ENCODE measurements at regions not wholly inside any gene's neighbourhood (a gene's known extent, or its start where the extent isn't known, plus 50 kb on each side); places are given as distances from the start of the nearest gene placed in this dataset.

GRCh38 chr5:60343102-60343501 lies 356.9 kb downstream of the DEPDC1B start:
- DNase-seq (ENCODE audit: low read depth in 2 of 2), result no peak
- H3K4me2 ChIP-seq (ENCODE audit: extremely low read depth, insufficient read depth, low read length), result no peak overlapping the region
- no peaks in the 10 kb centered on the region for H3K4me1 ChIP-seq (ENCODE audit: control insufficient read depth, extremely low read depth, insufficient read depth, low read length)
- H3K4me3 ChIP-seq (replicated peaks in 1 of 4; ENCODE audit: control extremely low read depth in 1 of 4, insufficient read depth in 1 of 4, low read depth in 3 of 4, low read length in 4 of 4), result no peak overlapping the region
- TF ChIP-seq EZH2 (IDR thresholded peaks at IDR 0.05; ENCODE audit: low read length, missing control alignments) (no peak), CTCF (conservative IDR thresholded peaks at IDR 0.05 in 1 of 2, IDR thresholded peaks at IDR 0.05 in 1 of 2; ENCODE audit: low read depth in 1 of 2, low read length in 2 of 2) (no peak)
- H2AFZ ChIP-seq (ENCODE audit: low read length), result no peak overlapping the region
- H3K27ac ChIP-seq (ENCODE audit: insufficient read depth, low read length), result no peak overlapping the region
- no peaks in the 10 kb centered on the region for H3K9me3 ChIP-seq (ENCODE audit: control insufficient read depth, insufficient read depth, low read depth, low read length)
- H3K79me2 ChIP-seq (ENCODE audit: control insufficient read depth, insufficient read depth, low read length), result no peaks in the 10 kb centered on the region
- no peak overlapping the region for H3K9ac ChIP-seq (ENCODE audit: insufficient read depth, low read length)
- H3K27me3 ChIP-seq (ENCODE audit: control insufficient read depth, insufficient read depth, low read length), result no peaks in the 10 kb centered on the region
- H3K36me3 ChIP-seq (ENCODE audit: control insufficient read depth, insufficient read depth, low read length), result no peaks in the 10 kb centered on the region
- no peaks in the 10 kb centered on the region for H4K20me1 ChIP-seq (ENCODE audit: control insufficient read depth, extremely low read depth, insufficient read depth, low read length)

- no peaks in the 10 kb centered on the region for H3K9me3 ChIP-seq (ENCODE audit: control insufficient read depth, insufficient read depth, low read depth, low read length)
- H3K36me3 ChIP-seq (ENCODE audit: control insufficient read depth, insufficient read depth, low read length), result no peaks in the 10 kb centered on the region
- no peak overlapping the region for H3K9ac ChIP-seq (ENCODE audit: insufficient read depth, low read length)
- H3K4me1 ChIP-seq (ENCODE audit: control insufficient read depth, extremely low read depth, insufficient read depth, low read length), result no peaks in the 10 kb centered on the region
- no peak overlapping the region for H2AFZ ChIP-seq (ENCODE audit: low read length)
- no peak overlapping the region for H3K4me2 ChIP-seq (ENCODE audit: extremely low read depth, insufficient read depth, low read length)
- no peak overlapping the region for H3K27ac ChIP-seq (ENCODE audit: insufficient read depth, low read length)
- DNase-seq (ENCODE audit: low read depth in 2 of 2), result peak in 1 of 2 donors; percentile 50
- no peaks in the 10 kb centered on the region for H3K79me2 ChIP-seq (ENCODE audit: control insufficient read depth, insufficient read depth, low read length)
- H3K27me3 ChIP-seq (ENCODE audit: control insufficient read depth, insufficient read depth, low read length), result no peaks in the 10 kb centered on the region
- no peak for TF ChIP-seq EZH2 (IDR thresholded peaks at IDR 0.05; ENCODE audit: low read length, missing control alignments)
- no peak for TF ChIP-seq CTCF (conservative IDR thresholded peaks at IDR 0.05 in 1 of 2, IDR thresholded peaks at IDR 0.05 in 1 of 2; ENCODE audit: low read depth in 1 of 2, low read length in 2 of 2)
- no peak overlapping the region for H3K4me3 ChIP-seq (replicated peaks in 1 of 4; ENCODE audit: control extremely low read depth in 1 of 4, insufficient read depth in 1 of 4, low read depth in 3 of 4, low read length in 4 of 4)
- H4K20me1 ChIP-seq (ENCODE audit: control insufficient read depth, extremely low read depth, insufficient read depth, low read length), result no peaks in the 10 kb centered on the region
These were observed 358.9 kb downstream of the DEPDC1B start for GRCh38 chr5:60340965-60341471.

GRCh38 chr5:60340326-60340725 lies 359.6 kb downstream of the DEPDC1B start:
- H2AFZ ChIP-seq (ENCODE audit: low read length), result no peak overlapping the region
- H3K79me2 ChIP-seq (ENCODE audit: control insufficient read depth, insufficient read depth, low read length), result no peaks in the 10 kb centered on the region
- H3K9ac ChIP-seq (ENCODE audit: insufficient read depth, low read length), result no peak overlapping the region
- DNase-seq (ENCODE audit: low read depth in 2 of 2), result no peak
- no peak overlapping the region for H3K4me3 ChIP-seq (replicated peaks in 1 of 4; ENCODE audit: control extremely low read depth in 1 of 4, insufficient read depth in 1 of 4, low read depth in 3 of 4, low read length in 4 of 4)
- no peak overlapping the region for H3K27ac ChIP-seq (ENCODE audit: insufficient read depth, low read length)
- TF ChIP-seq EZH2 (IDR thresholded peaks at IDR 0.05; ENCODE audit: low read length, missing control alignments) (no peak), CTCF (conservative IDR thresholded peaks at IDR 0.05 in 1 of 2, IDR thresholded peaks at IDR 0.05 in 1 of 2; ENCODE audit: low read depth in 1 of 2, low read length in 2 of 2) (no peak)
- no peaks in the 10 kb centered on the region for H4K20me1 ChIP-seq (ENCODE audit: control insufficient read depth, extremely low read depth, insufficient read depth, low read length)
- no peaks in the 10 kb centered on the region for H3K9me3 ChIP-seq (ENCODE audit: control insufficient read depth, insufficient read depth, low read depth, low read length)
- no peaks in the 10 kb centered on the region for H3K36me3 ChIP-seq (ENCODE audit: control insufficient read depth, insufficient read depth, low read length)
- H3K4me1 ChIP-seq (ENCODE audit: control insufficient read depth, extremely low read depth, insufficient read depth, low read length), result no peaks in the 10 kb centered on the region
- no peak overlapping the region for H3K4me2 ChIP-seq (ENCODE audit: extremely low read depth, insufficient read depth, low read length)
- H3K27me3 ChIP-seq (ENCODE audit: control insufficient read depth, insufficient read depth, low read length), result no peaks in the 10 kb centered on the region
